ENCODE measurements at regions not wholly inside any gene's neighbourhood (a gene's known extent, or its start where the extent isn't known, plus 50 kb on each side); places are given as distances from the start of the nearest gene placed in this dataset.

- Histone ChIP-seq H3K4me1 (ENCODE audit: control insufficient read depth in 1 of 2, insufficient read depth in 1 of 2, low read depth in 1 of 2, low read length in 1 of 2) (no peaks in the 10 kb centered on the region), H3K27me3 (no peaks in the 10 kb centered on the region), H3K36me3 (no peaks in the 10 kb centered on the region), H3K27ac (no peak overlapping the region), H3K4me3 (ENCODE audit: low read depth in 1 of 2, low read length in 1 of 2) (no peak overlapping the region), H3K9me3 (no peaks in the 10 kb centered on the region)
- TF ChIP-seq, protein P1, sequence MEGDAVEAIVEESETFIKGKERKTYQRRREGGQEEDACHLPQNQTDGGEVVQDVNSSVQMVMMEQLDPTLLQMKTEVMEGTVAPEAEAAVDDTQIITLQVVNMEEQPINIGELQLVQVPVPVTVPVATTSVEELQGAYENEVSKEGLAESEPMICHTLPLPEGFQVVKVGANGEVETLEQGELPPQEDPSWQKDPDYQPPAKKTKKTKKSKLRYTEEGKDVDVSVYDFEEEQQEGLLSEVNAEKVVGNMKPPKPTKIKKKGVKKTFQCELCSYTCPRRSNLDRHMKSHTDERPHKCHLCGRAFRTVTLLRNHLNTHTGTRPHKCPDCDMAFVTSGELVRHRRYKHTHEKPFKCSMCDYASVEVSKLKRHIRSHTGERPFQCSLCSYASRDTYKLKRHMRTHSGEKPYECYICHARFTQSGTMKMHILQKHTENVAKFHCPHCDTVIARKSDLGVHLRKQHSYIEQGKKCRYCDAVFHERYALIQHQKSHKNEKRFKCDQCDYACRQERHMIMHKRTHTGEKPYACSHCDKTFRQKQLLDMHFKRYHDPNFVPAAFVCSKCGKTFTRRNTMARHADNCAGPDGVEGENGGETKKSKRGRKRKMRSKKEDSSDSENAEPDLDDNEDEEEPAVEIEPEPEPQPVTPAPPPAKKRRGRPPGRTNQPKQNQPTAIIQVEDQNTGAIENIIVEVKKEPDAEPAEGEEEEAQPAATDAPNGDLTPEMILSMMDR (IDR thresholded peaks at IDR 0.05), result no peak
These were observed 123.4 kb upstream of the SEMA3D start for GRCh38 chr7:85310301-85310700.

GRCh38 chr7:85306115-85306514, 119.3 kb upstream of the SEMA3D start:
- no peak overlapping the region for H3K4me3 ChIP-seq (ENCODE audit: low read depth in 1 of 2, low read length in 1 of 2)
- H3K9me3 ChIP-seq, result no peaks in the 10 kb centered on the region
- no peaks in the 10 kb centered on the region for H3K4me1 ChIP-seq (ENCODE audit: control insufficient read depth in 1 of 2, insufficient read depth in 1 of 2, low read depth in 1 of 2, low read length in 1 of 2)
- no peaks in the 10 kb centered on the region for H3K27me3 ChIP-seq
- no peaks in the 10 kb centered on the region for H3K36me3 ChIP-seq
- TF ChIP-seq, protein P1 (IDR thresholded peaks at IDR 0.05), result no peak
- no peak overlapping the region for H3K27ac ChIP-seq

DNA sequence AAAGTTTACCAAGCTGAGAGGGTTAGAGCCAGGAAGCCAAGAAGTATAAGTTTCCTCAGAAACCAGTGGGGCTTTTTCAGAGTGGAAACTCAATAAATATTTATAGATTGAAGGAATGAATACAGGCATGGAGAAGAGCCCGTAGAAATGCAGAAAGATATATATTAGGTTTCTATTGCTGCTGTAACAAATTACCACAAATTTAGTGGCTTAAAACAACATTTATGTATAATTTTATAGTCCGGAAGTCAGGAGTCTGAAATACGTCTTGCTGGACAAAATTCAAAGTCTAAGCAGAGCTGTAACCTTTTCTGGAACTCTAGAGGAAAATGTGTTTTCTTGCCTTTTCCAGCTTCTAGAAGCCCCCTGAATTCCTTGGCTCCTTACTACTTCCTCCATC, 107.3 kb upstream of the SEMA3D start:
- Histone ChIP-seq H3K4me1 (ENCODE audit: control insufficient read depth in 1 of 2, insufficient read depth in 1 of 2, low read depth in 1 of 2, low read length in 1 of 2) (no peaks in the 10 kb centered on the region), H3K9me3 (peaks cover 3% of the 10 kb centered on the region), H3K4me3 (ENCODE audit: low read depth in 1 of 2, low read length in 1 of 2) (no peak overlapping the region), H3K27me3 (no peaks in the 10 kb centered on the region), H3K27ac (no peak overlapping the region), H3K36me3 (no peaks in the 10 kb centered on the region)
- TF ChIP-seq, protein P1 (IDR thresholded peaks at IDR 0.05), result no peak

- H3K27me3 ChIP-seq, result no peaks in the 10 kb centered on the region
- TF ChIP-seq, protein P1 (IDR thresholded peaks at IDR 0.05), result no peak
- no peak overlapping the region for H3K27ac ChIP-seq
- H3K36me3 ChIP-seq, result no peaks in the 10 kb centered on the region
- H3K9me3 ChIP-seq, result peaks cover 3% of the 10 kb centered on the region
- no peak overlapping the region for H3K4me3 ChIP-seq (ENCODE audit: low read depth in 1 of 2, low read length in 1 of 2)
- H3K4me1 ChIP-seq (ENCODE audit: control insufficient read depth in 1 of 2, insufficient read depth in 1 of 2, low read depth in 1 of 2, low read length in 1 of 2), result no peaks in the 10 kb centered on the region
These were observed 106.2 kb upstream of the SEMA3D start for GRCh38 chr7:85292908-85293576.

DNA sequence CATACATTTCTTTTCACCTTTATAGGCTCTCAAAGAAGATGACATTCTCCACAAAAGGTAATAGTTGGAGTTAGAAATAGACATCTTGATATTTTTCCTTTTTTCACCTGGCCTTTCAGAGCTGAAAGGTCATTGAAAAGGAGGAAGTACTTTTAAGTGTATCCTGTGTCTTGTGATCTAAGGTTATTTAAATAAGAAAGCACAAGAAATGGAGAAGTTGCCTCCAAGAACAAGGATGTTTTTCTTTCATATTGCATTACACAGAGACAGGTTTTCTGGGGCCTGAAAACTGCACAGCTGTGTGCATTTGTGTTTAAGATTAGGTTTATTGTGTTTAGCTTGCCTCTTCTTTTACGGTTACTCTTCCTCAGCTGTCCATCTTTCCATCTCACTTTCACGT, 103.4 kb upstream of the SEMA3D start:
- Histone ChIP-seq H3K4me3 (ENCODE audit: low read depth in 1 of 2, low read length in 1 of 2) (no peak overlapping the region), H3K36me3 (no peaks in the 10 kb centered on the region), H3K9me3 (peaks cover 3% of the 10 kb centered on the region), H3K27ac (no peak overlapping the region), H3K4me1 (ENCODE audit: control insufficient read depth in 1 of 2, insufficient read depth in 1 of 2, low read depth in 1 of 2, low read length in 1 of 2) (no peaks in the 10 kb centered on the region), H3K27me3 (no peaks in the 10 kb centered on the region)
- TF ChIP-seq, protein P1 (IDR thresholded peaks at IDR 0.05), result no peak

All from neutrophil (primary cell).